ENCODE measurements at regions not wholly inside any gene's neighbourhood (a gene's known extent, or its start where the extent isn't known, plus 50 kb on each side); places are given as distances from the start of the nearest gene placed in this dataset.

DNA sequence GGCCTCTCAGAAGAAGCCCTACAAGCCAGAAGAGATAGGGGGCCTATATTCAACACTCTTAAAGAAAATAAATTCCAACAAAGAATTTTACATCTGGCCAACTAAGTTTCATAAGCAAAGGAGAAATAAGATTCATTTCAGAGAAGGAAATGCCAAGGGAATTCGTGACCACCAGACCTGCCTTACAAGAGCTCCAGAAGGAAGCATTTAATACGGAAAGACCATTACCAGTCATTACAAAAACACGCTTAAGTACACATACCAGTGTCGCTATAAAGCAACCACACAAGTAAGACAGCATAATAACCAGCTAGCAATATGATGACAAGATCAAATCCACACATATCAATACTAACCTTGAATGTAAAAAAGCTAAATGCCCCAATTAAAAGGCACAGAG lies 704.9 kb upstream of the CHRM3 start:
- TF ChIP-seq ZNF121 (CRISPR knock-in tag; conservative IDR thresholded peaks at IDR 0.05) = no peak
- no peak for TF ChIP-seq GABPB1 (CRISPR knock-in tag; IDR thresholded peaks at IDR 0.05)
- TF ChIP-seq RFX1 (IDR thresholded peaks at IDR 0.05) = no peak
- TF ChIP-seq, protein P1, sequence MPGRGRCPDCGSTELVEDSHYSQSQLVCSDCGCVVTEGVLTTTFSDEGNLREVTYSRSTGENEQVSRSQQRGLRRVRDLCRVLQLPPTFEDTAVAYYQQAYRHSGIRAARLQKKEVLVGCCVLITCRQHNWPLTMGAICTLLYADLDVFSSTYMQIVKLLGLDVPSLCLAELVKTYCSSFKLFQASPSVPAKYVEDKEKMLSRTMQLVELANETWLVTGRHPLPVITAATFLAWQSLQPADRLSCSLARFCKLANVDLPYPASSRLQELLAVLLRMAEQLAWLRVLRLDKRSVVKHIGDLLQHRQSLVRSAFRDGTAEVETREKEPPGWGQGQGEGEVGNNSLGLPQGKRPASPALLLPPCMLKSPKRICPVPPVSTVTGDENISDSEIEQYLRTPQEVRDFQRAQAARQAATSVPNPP (IDR thresholded peaks at IDR 0.05; ENCODE audit: borderline replicate concordance, insufficient read depth, insufficient read length) = no peak
- no peak for TF ChIP-seq ESRRA (IDR thresholded peaks at IDR 0.05; ENCODE audit: borderline replicate concordance, low read depth)
- TF ChIP-seq, protein P2, sequence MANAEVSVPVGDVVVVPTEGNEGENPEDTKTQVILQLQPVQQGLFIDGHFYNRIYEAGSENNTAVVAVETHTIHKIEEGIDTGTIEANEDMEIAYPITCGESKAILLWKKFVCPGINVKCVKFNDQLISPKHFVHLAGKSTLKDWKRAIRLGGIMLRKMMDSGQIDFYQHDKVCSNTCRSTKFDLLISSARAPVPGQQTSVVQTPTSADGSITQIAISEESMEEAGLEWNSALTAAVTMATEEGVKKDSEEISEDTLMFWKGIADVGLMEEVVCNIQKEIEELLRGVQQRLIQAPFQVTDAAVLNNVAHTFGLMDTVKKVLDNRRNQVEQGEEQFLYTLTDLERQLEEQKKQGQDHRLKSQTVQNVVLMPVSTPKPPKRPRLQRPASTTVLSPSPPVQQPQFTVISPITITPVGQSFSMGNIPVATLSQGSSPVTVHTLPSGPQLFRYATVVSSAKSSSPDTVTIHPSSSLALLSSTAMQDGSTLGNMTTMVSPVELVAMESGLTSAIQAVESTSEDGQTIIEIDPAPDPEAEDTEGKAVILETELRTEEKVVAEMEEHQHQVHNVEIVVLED (CRISPR knock-in tag; IDR thresholded peaks at IDR 0.05) = no peak

Measured in K562 (cell line).